ENCODE measurements at regions not wholly inside any gene's neighbourhood (a gene's known extent, or its start where the extent isn't known, plus 50 kb on each side); places are given as distances from the start of the nearest gene placed in this dataset.

DNA sequence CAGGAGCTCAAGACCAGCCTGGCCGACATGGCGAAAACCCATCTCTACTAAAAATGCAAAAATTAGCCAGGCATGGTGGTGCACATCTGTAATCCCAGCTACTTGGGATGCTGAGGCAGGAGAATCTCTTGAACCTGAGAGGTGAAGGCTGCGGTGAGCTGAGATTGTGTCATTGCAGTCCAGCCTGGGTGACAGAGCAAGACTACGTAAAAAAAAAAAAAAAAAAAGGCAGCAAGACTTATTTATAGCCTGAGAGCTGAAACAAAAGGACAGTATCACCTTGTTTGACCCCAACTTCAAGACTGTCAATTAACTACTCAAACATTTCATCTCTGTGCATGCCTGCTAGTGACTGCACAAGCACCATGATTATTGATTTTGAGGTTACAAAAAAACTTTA is 478.9 kb upstream of the GBE1 start:
- no peaks in the 10 kb centered on the region for H3K9me3 Mint-ChIP-seq (ENCODE audit: unreplicated experiment)

DNA sequence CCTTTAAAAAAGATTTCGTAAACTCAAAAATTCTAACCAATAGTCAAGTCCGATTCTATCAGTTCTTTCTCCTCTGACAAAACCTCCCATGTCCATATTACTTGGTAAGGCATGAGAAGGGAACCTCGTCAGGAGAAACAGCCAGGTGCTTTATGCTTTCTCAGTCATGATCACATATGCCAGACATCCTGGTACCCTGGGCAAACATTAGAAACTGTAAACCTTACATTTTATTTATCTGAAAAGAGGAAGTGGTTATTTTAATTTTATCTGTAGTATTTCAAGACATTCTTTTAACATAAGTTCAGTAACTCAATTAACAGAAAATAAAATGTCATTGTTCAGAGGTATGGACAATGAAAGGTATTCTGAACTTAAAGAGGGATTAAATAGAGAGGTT is 474.8 kb upstream of the GBE1 start:
- Mint-ChIP-seq H3K9me3 (ENCODE audit: unreplicated experiment) (no peaks in the 10 kb centered on the region), H3K27me3 (ENCODE audit: unreplicated experiment) (peaks cover 2% of the 10 kb centered on the region), H3K36me3 (ENCODE audit: low read depth, unreplicated experiment) (no peaks in the 10 kb centered on the region), H3K4me3 (ENCODE audit: unreplicated experiment) (no peak overlapping the region), H3K4me1 (ENCODE audit: unreplicated experiment) (no peaks in the 10 kb centered on the region), H3K27ac (ENCODE audit: unreplicated experiment) (no peak overlapping the region)
- no peak for DNase-seq (ENCODE audit: low spot score)
- no peak for TF ChIP-seq CTCF (IDR thresholded peaks at IDR 0.05; ENCODE audit: unreplicated experiment)

More for the DNA sequence above, 478.9 kb upstream of the GBE1 start:
- Mint-ChIP-seq H3K4me1 (ENCODE audit: unreplicated experiment) (peaks cover 4% of the 10 kb centered on the region), H3K27ac (ENCODE audit: unreplicated experiment) (no peak overlapping the region), H3K36me3 (ENCODE audit: low read depth, unreplicated experiment) (no peaks in the 10 kb centered on the region), H3K4me3 (ENCODE audit: unreplicated experiment) (no peak overlapping the region), H3K27me3 (ENCODE audit: unreplicated experiment) (peaks cover 2% of the 10 kb centered on the region)
- TF ChIP-seq CTCF (IDR thresholded peaks at IDR 0.05; ENCODE audit: unreplicated experiment) = no peak
- DNase-seq (ENCODE audit: low spot score) = no peak

DNA sequence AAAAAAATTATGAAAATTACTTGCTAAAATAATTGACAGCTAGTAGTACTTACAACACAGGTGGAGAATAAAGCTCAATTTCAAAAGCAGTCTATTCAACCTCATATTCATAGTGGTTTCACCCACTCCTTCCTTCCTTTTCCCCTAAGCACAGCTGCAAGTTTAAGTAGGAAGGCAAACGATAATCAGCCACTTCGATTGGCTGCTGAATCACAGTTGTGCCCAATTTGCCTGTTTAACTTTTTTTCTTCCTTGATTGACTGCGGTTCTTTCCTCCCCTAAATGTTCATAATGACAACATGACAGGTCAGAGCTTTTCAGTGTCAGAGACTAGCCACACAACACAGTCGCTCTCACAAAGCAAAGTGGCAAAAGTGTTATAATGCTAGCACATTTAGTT is 468.0 kb upstream of the GBE1 start:
- no peak for DNase-seq (ENCODE audit: low spot score)
- no peaks in the 10 kb centered on the region for H3K4me1 Mint-ChIP-seq (ENCODE audit: unreplicated experiment)
- H3K4me3 Mint-ChIP-seq (ENCODE audit: unreplicated experiment) = no peak overlapping the region
- no peaks in the 10 kb centered on the region for H3K36me3 Mint-ChIP-seq (ENCODE audit: low read depth, unreplicated experiment)
- no peaks in the 10 kb centered on the region for H3K9me3 Mint-ChIP-seq (ENCODE audit: unreplicated experiment)
- H3K27me3 Mint-ChIP-seq (ENCODE audit: unreplicated experiment) = no peaks in the 10 kb centered on the region
- no peak for TF ChIP-seq CTCF (IDR thresholded peaks at IDR 0.05; ENCODE audit: unreplicated experiment)
- H3K27ac Mint-ChIP-seq (ENCODE audit: unreplicated experiment) = no peak overlapping the region

DNA sequence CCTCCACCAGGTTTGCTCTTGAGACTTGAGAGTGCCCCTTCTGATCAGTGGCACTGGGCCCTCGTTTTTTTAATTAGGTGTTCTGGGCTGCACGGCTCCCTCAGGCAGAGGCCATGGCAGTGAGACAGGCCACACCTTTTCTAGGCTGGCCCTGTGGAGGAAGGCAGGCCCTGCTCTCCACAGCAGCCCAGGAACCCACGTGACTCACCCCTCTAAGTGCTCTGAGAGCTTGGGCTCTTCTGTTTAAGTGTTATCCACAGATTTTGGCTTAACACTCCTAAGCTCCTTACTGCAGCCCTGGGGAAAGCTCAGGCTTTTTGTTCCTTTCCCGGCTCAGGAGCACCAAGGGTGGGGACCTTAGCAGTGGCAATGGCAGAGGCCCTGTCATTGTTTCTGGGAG is 463.2 kb upstream of the GBE1 start:
- TF ChIP-seq CTCF (IDR thresholded peaks at IDR 0.05; ENCODE audit: unreplicated experiment) = no peak
- Mint-ChIP-seq H3K4me3 (ENCODE audit: unreplicated experiment) (no peak overlapping the region), H3K27ac (ENCODE audit: unreplicated experiment) (no peak overlapping the region), H3K36me3 (ENCODE audit: low read depth, unreplicated experiment) (no peaks in the 10 kb centered on the region), H3K27me3 (ENCODE audit: unreplicated experiment) (no peaks in the 10 kb centered on the region), H3K4me1 (ENCODE audit: unreplicated experiment) (no peaks in the 10 kb centered on the region), H3K9me3 (ENCODE audit: unreplicated experiment) (no peaks in the 10 kb centered on the region)
- DNase-seq (ENCODE audit: low spot score) = no peak

DNA sequence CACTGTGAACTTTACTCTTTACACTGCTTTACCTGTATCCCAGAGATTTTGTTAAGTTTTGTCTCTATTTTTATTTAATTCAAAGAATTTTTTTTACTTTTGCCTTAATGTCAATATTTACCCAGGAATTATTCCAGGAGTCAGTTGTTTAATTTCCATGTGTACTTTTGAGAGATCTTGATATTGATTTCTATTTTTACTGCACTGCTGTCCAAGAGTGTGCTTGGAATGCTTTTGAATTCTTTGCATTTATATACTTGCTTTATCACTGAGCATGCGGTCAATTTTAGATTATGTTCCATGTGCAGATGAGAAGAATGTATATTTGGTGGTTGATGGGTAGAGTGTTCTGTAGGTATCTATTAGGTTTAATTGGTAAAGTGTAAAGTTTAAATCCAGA is 461.0 kb upstream of the GBE1 start:
- H3K4me3 Mint-ChIP-seq (ENCODE audit: unreplicated experiment) = no peak overlapping the region
- TF ChIP-seq CTCF (IDR thresholded peaks at IDR 0.05; ENCODE audit: unreplicated experiment) = no peak
- no peak for DNase-seq (ENCODE audit: low spot score)
- no peaks in the 10 kb centered on the region for H3K36me3 Mint-ChIP-seq (ENCODE audit: low read depth, unreplicated experiment)
- no peak overlapping the region for H3K27ac Mint-ChIP-seq (ENCODE audit: unreplicated experiment)
- no peaks in the 10 kb centered on the region for H3K9me3 Mint-ChIP-seq (ENCODE audit: unreplicated experiment)
- H3K27me3 Mint-ChIP-seq (ENCODE audit: unreplicated experiment) = no peaks in the 10 kb centered on the region
- no peaks in the 10 kb centered on the region for H3K4me1 Mint-ChIP-seq (ENCODE audit: unreplicated experiment)
